SK-N-SH (cell line): ENCODE measurements at regions not wholly inside any gene's neighbourhood (a gene's known extent, or its start where the extent isn't known, plus 50 kb on each side); places are given as distances from the start of the nearest gene placed in this dataset.

Experiments
- CTCF ChIA-PET: fragments of 300-600, 350-600 bp; formaldehyde crosslinking; extraction: SDS; loops from one replicate; lab custom pipeline; 2021; lab: Yijun Ruan, JAX
- POLR2A ChIA-PET: fragments of 350-600 bp; sonication (Branson Sonifier 250); formaldehyde crosslinking; extraction: SDS; loops from one replicate; lab custom pipeline; 2020; ENCODE audit warnings: antibody characterized with exemption, inconsistent platforms; lab: Yijun Ruan, JAX
- DNase-seq: peaks from one replicate; pipeline ENCODE4 v3.0.0; 2012
- H2AFZ ChIP-seq: fragments of 200-600 bp; sonication (generic); 2 replicates; pipeline ENCODE4 v1.8.1; 2016; ENCODE audit warnings: antibody characterized with exemption, mild to moderate bottlenecking, low read depth
- H3F3A ChIP-seq: fragments of 200-600 bp; sonication (generic); replicated peaks from 2 replicates; pipeline ENCODE3; 2016; ENCODE audit warnings: antibody characterized with exemption, mild to moderate bottlenecking; ENCODE audit not compliant: insufficient read depth
- H3K27ac ChIP-seq, 2 experiments: fragments of 200-500 bp in 1 of 2; fragments of 200-600 bp in 1 of 2; sonication (Bioruptor generic) in 1 of 2; sonication (generic), shearing (Covaris generic) in 1 of 2; 2 replicates each; pipeline versions ENCODE4 v1.5.1 to v1.6.1; 2014 to 2016; ENCODE audit warnings: low read depth in 2 of 2, inconsistent platforms in 1 of 2, low read length in 1 of 2, mild to moderate bottlenecking in 1 of 2, mixed read lengths in 1 of 2
- H3K27me3 ChIP-seq: fragments of 200-600 bp; sonication (generic), shearing (Covaris generic); 2 replicates; pipeline ENCODE4 v1.6.1; 2016; ENCODE audit warnings: mixed run types; ENCODE audit not compliant: insufficient read depth
- H3K36me3 ChIP-seq, 2 experiments: fragments of 200-500 bp in 1 of 2; fragments of 200-600 bp in 1 of 2; sonication (Bioruptor generic) in 1 of 2; sonication (generic) in 1 of 2; replicated peaks in 1 of 2; 2 replicates each; pipeline versions ENCODE3 to v1.5.1; 2014 to 2016; ENCODE audit warnings: low read length in 1 of 2, mild to moderate bottlenecking in 1 of 2; ENCODE audit not compliant: insufficient read depth in 2 of 2, control insufficient read depth in 1 of 2
- H3K4me1 ChIP-seq, 2 experiments: fragments of 200-500 bp in 1 of 2; fragments of 200-600 bp in 1 of 2; sonication (Bioruptor generic) in 1 of 2; sonication (generic), shearing (Covaris generic) in 1 of 2; 2 replicates each; pipeline versions ENCODE4 v1.5.1 to v1.6.1; 2014 to 2016; ENCODE audit warnings: low read depth in 1 of 2, low read length in 1 of 2, mixed run types in 1 of 2; ENCODE audit not compliant: insufficient read depth in 2 of 2, control insufficient read depth in 1 of 2
- H3K4me2 ChIP-seq: fragments of 200-600 bp; sonication (generic), shearing (Covaris generic); 2 replicates; pipeline ENCODE4 v1.6.1; 2017; ENCODE audit warnings: mixed run types
- H3K4me3 ChIP-seq, 2 experiments: fragments of 200-500 bp in 1 of 2; fragments of 200-600 bp in 1 of 2; sonication (Bioruptor generic) in 1 of 2; sonication (generic), shearing (Covaris generic) in 1 of 2; 2 replicates each; pipeline versions ENCODE4 v1.5.1 to v1.8.1; 2014 to 2016; ENCODE audit warnings: low read depth in 2 of 2, inconsistent platforms in 1 of 2, low read length in 1 of 2, mild to moderate bottlenecking in 1 of 2, mixed read lengths in 1 of 2, moderate library complexity in 1 of 2
- H3K79me2 ChIP-seq: fragments of 200-600 bp; sonication (generic); 2 replicates; pipeline ENCODE4 v1.8.1; 2017; ENCODE audit warnings: mild to moderate bottlenecking; ENCODE audit not compliant: insufficient read depth
- H3K9ac ChIP-seq: fragments of 200-600 bp; sonication (generic); 2 replicates; pipeline ENCODE4 v1.6.1; 2017; ENCODE audit warnings: mixed run types
- H3K9me2 ChIP-seq: fragments of 200-600 bp; sonication (generic); 2 replicates; pipeline ENCODE4 v1.6.1; 2017; ENCODE audit warnings: mixed run types
- H3K9me3 ChIP-seq: fragments of 200-600 bp; sonication (generic); 2 replicates; pipeline ENCODE4 v1.6.1; 2017; ENCODE audit warnings: mixed run types, mild to moderate bottlenecking, moderate library complexity
- H4K20me1 ChIP-seq: fragments of 200-600 bp; sonication (generic); 2 replicates; pipeline ENCODE4 v1.6.1; 2017; ENCODE audit warnings: mild to moderate bottlenecking, mixed run types; ENCODE audit not compliant: insufficient read depth
- CTCF ChIP-seq: fragments of 200-600 bp; sonication (generic); IDR thresholded peaks from 2 replicates; pipeline ENCODE4 v1.6.1; 2017; ENCODE audit warnings: antibody characterized with exemption, mild to moderate bottlenecking, moderate library complexity
- EP300 ChIP-seq, 2 experiments: IDR thresholded peaks; 2 replicates each; pipeline versions ENCODE4 v1.4.0 to v1.6.1; 2012; ENCODE audit warnings: borderline replicate concordance in 1 of 2, low read depth in 1 of 2, low read length in 1 of 2
- FOSL2 ChIP-seq: IDR thresholded peaks from 2 replicates; pipeline ENCODE4 v1.4.0; 2012; ENCODE audit warnings: low read depth, mild to moderate bottlenecking, moderate library complexity, borderline replicate concordance
- FOXM1 ChIP-seq: IDR thresholded peaks from 2 replicates; pipeline ENCODE4 v1.4.0; 2012; ENCODE audit warnings: low read depth, mild to moderate bottlenecking
- IRF3 ChIP-seq: fragments of 150-350 bp; IDR thresholded peaks from 2 replicates; pipeline ENCODE4 v1.6.1; 2016; ENCODE audit warnings: mild to moderate bottlenecking, low read depth, low read length
- MAX ChIP-seq: IDR thresholded peaks from 2 replicates; pipeline ENCODE4 v1.4.0; 2012; ENCODE audit warnings: low read depth
- RAD21 ChIP-seq: IDR thresholded peaks from 2 replicates; pipeline ENCODE4 v1.6.1; 2012; ENCODE audit warnings: mild to moderate bottlenecking, low read length
- REST ChIP-seq: IDR thresholded peaks from 2 replicates; pipeline ENCODE4 v1.6.1; 2012; ENCODE audit warnings: mild to moderate bottlenecking, low read depth, low read length, moderate library complexity
- RXRA ChIP-seq: IDR thresholded peaks from 2 replicates; pipeline ENCODE4 v1.4.0; 2012; ENCODE audit warnings: low read depth, mild to moderate bottlenecking, borderline replicate concordance
- YY1 ChIP-seq: IDR thresholded peaks from 2 replicates; pipeline ENCODE4 v1.4.0; 2012; ENCODE audit warnings: low read depth, mild to moderate bottlenecking
- WGBS: methylation state at CpG from one replicate; pipeline ENCODE4 v1.1.6; 2017; ENCODE audit warnings: low lambda C conversion rate; 5-methylcytosine and 5-hydroxymethylcytosine counted together

GRCh38 chr6:77371748-77372147, 91.5 kb downstream of the HTR1B start:
- no peak overlapping the region for H3K27ac ChIP-seq
- H2AFZ ChIP-seq = peak overlapping the region; percentile 37; the same call in 1 of the 2 replicates
- no peaks in the 10 kb centered on the region for H3F3A ChIP-seq
- H4K20me1 ChIP-seq = no peaks in the 10 kb centered on the region
- TF ChIP-seq RAD21 (no peak), IRF3 (no peak), YY1 (no peak), MAX (no peak), FOSL2 (no peak), RXRA (no peak), EP300 (IDR thresholded peaks at IDR 0.05; ENCODE audit: borderline replicate concordance in 1 of 2, low read depth in 1 of 2, low read length in 1 of 2) (no peak), FOXM1 (no peak), CTCF (no peak), REST (no peak)
- no peak for DNase-seq
- H3K9me2 ChIP-seq = no peaks in the 10 kb centered on the region
- ChIA-PET CTCF (interaction anchor here (0.9 kb wide), 1 partner anchor 11 kb away, joined by 3 read pairs; no protein-coding TSS in a partner anchor), POLR2A (no interaction called here)
- 33% methylated on average over 5 of the region's 5 CpGs for WGBS
- no peaks in the 10 kb centered on the region for H3K79me2 ChIP-seq
- no peaks in the 10 kb centered on the region for H3K4me1 ChIP-seq
- no peaks in the 10 kb centered on the region for H3K9me3 ChIP-seq
- H3K4me2 ChIP-seq = no peak overlapping the region
- no peaks in the 10 kb centered on the region for H3K36me3 ChIP-seq
- no peak overlapping the region for H3K9ac ChIP-seq
- no peak overlapping the region for H3K4me3 ChIP-seq
- H3K27me3 ChIP-seq = no peaks in the 10 kb centered on the region
